ENCODE measurements at regions not wholly inside any gene's neighbourhood (a gene's known extent, or its start where the extent isn't known, plus 50 kb on each side); places are given as distances from the start of the nearest gene placed in this dataset.

GRCh38 chr20:50315586-50316551 lies 125.2 kb downstream of the CEBPB start:
- H3K36me3 ChIP-seq: no peaks in the 10 kb centered on the region
- no peak overlapping the region for H3K4me3 ChIP-seq
- no peak for DNase-seq
- H3K27me3 ChIP-seq (ENCODE audit: low read depth): no peaks in the 10 kb centered on the region
- H3K27ac ChIP-seq (replicated peaks): peak overlapping the region; percentile 18
- intact Hi-C loops (cut with micrococcal nuclease): no loop called here
- peaks cover 29% of the 10 kb centered on the region for H3K4me1 ChIP-seq
- H3K9me3 ChIP-seq (replicated peaks): no peaks in the 10 kb centered on the region
- no peak for TF ChIP-seq CTCF (IDR thresholded peaks at IDR 0.05; ENCODE audit: borderline replicate concordance)

- H3K27ac ChIP-seq (replicated peaks): no peak overlapping the region
- no peaks in the 10 kb centered on the region for H3K36me3 ChIP-seq
- no peaks in the 10 kb centered on the region for H3K9me3 ChIP-seq (replicated peaks)
- DNase-seq: no peak
- H3K4me1 ChIP-seq: peaks cover 39% of the 10 kb centered on the region
- H3K4me3 ChIP-seq: no peak overlapping the region
- no peak for TF ChIP-seq CTCF (IDR thresholded peaks at IDR 0.05; ENCODE audit: borderline replicate concordance)
- no peaks in the 10 kb centered on the region for H3K27me3 ChIP-seq (ENCODE audit: low read depth)
- intact Hi-C loops (cut with micrococcal nuclease): no loop called here
Measured at GRCh38 chr20:50317116-50317515, 126.5 kb downstream of the CEBPB start.

GRCh38 chr20:50317609-50318008 lies 127.0 kb downstream of the CEBPB start:
- no peak for DNase-seq
- intact Hi-C loops (cut with micrococcal nuclease): no loop called here
- Histone ChIP-seq H3K27ac (replicated peaks) (no peak overlapping the region), H3K4me3 (no peak overlapping the region), H3K27me3 (ENCODE audit: low read depth) (no peaks in the 10 kb centered on the region), H3K4me1 (peaks cover 36% of the 10 kb centered on the region), H3K9me3 (replicated peaks) (no peaks in the 10 kb centered on the region), H3K36me3 (no peaks in the 10 kb centered on the region)
- TF ChIP-seq CTCF (IDR thresholded peaks at IDR 0.05; ENCODE audit: borderline replicate concordance): no peak

GRCh38 chr20:50318710-50319109 lies 128.1 kb downstream of the CEBPB start:
- intact Hi-C loops (cut with micrococcal nuclease): no loop called here
- no peak for TF ChIP-seq CTCF (IDR thresholded peaks at IDR 0.05; ENCODE audit: borderline replicate concordance)
- H3K27ac ChIP-seq (replicated peaks): no peak overlapping the region
- no peaks in the 10 kb centered on the region for H3K9me3 ChIP-seq (replicated peaks)
- H3K4me1 ChIP-seq: peaks cover 25% of the 10 kb centered on the region
- H3K36me3 ChIP-seq: no peaks in the 10 kb centered on the region
- no peaks in the 10 kb centered on the region for H3K27me3 ChIP-seq (ENCODE audit: low read depth)
- DNase-seq: no peak
- no peak overlapping the region for H3K4me3 ChIP-seq

- H3K4me3 ChIP-seq: no peak overlapping the region
- intact Hi-C loops (cut with micrococcal nuclease): no loop called here
- H3K27ac ChIP-seq (replicated peaks): no peak overlapping the region
- H3K9me3 ChIP-seq (replicated peaks): no peaks in the 10 kb centered on the region
- H3K27me3 ChIP-seq (ENCODE audit: low read depth): no peaks in the 10 kb centered on the region
- no peaks in the 10 kb centered on the region for H3K36me3 ChIP-seq
- no peak for TF ChIP-seq CTCF (IDR thresholded peaks at IDR 0.05; ENCODE audit: borderline replicate concordance)
- H3K4me1 ChIP-seq: peaks cover 20% of the 10 kb centered on the region
- no peak for DNase-seq
Measured at GRCh38 chr20:50320005-50320900, 129.6 kb downstream of the CEBPB start.

Measured in left ventricle myocardium inferior (tissue), 1 donor.